CD14-positive monocyte (primary cell): ENCODE measurements at regions not wholly inside any gene's neighbourhood (a gene's known extent, or its start where the extent isn't known, plus 50 kb on each side); places are given as distances from the start of the nearest gene placed in this dataset.

Experiments
- DNase-seq, 3 donors: peaks; one replicate each; pipeline ENCODE4 v3.0.0-alpha.2; 2011 to 2022
- H2AFZ ChIP-seq: 2 replicates; pipeline ENCODE4 v1.6.0; 2012; ENCODE audit warnings: mild to moderate bottlenecking, low read depth, low read length, inconsistent platforms; ENCODE audit not compliant: insufficient read depth, poor library complexity, severe bottlenecking
- H3K27ac ChIP-seq, 2 donors: 1 replicate in 1 of 2; 2 replicates in 1 of 2; pipeline ENCODE4 v1.5.1; 2012 to 2013; ENCODE audit warnings: low read length in 2 of 2, control low read depth in 1 of 2, inconsistent platforms in 1 of 2, low read depth in 1 of 2, mild to moderate bottlenecking in 1 of 2
- H3K27me3 ChIP-seq, 2 donors: one replicate each; pipeline versions ENCODE4 v1.6.0 to v1.6.1; 2011 to 2013; ENCODE audit warnings: low read length in 2 of 2; ENCODE audit not compliant: control insufficient read depth in 2 of 2, insufficient read depth in 2 of 2
- H3K36me3 ChIP-seq, 2 donors: replicated peaks in 1 of 2; 1 replicate in 1 of 2; 2 replicates in 1 of 2; pipeline versions ENCODE4 v1.5.1 to v1.6.1; 2012 to 2013; ENCODE audit warnings: low read length in 2 of 2, control low read depth in 1 of 2, inconsistent platforms in 1 of 2, mild to moderate bottlenecking in 1 of 2; ENCODE audit not compliant: insufficient read depth in 2 of 2, control insufficient read depth in 1 of 2
- H3K4me1 ChIP-seq, 2 donors: 1 replicate in 1 of 2; 2 replicates in 1 of 2; pipeline versions ENCODE4 v1.5.1 to v1.6.1; 2012 to 2013; ENCODE audit warnings: low read length in 2 of 2, control low read depth in 1 of 2, inconsistent platforms in 1 of 2, mild to moderate bottlenecking in 1 of 2, moderate library complexity in 1 of 2; ENCODE audit not compliant: insufficient read depth in 2 of 2, control insufficient read depth in 1 of 2
- H3K4me2 ChIP-seq: replicated peaks from 2 replicates; pipeline ENCODE3; 2012; ENCODE audit warnings: low read length, moderate library complexity, mild to moderate bottlenecking; ENCODE audit not compliant: poor library complexity, severe bottlenecking; ENCODE audit errors: extremely low read depth
- H3K4me3 ChIP-seq, 3 experiments: fragments of 200-600 bp in 1 of 3; sonication (generic) in 1 of 3; replicated peaks in 1 of 3; 1 replicate in 2 of 3; 2 replicates in 1 of 3; pipeline ENCODE4 v1.5.1; 2011 to 2013; ENCODE audit warnings: low read length in 3 of 3, mild to moderate bottlenecking in 3 of 3, control low read depth in 2 of 3, low read depth in 2 of 3, inconsistent platforms in 1 of 3, moderate library complexity in 1 of 3
- H3K79me2 ChIP-seq: 2 replicates; pipeline ENCODE4 v1.6.0; 2012; ENCODE audit warnings: mild to moderate bottlenecking, control low read depth, inconsistent platforms, low read length, moderate library complexity; ENCODE audit not compliant: insufficient read depth
- H3K9ac ChIP-seq: 2 replicates; pipeline ENCODE4 v1.6.0; 2017; ENCODE audit warnings: low read length, mild to moderate bottlenecking; ENCODE audit not compliant: insufficient read depth, poor library complexity, severe bottlenecking
- H3K9me3 ChIP-seq, 2 donors: replicated peaks in 1 of 2; 1 replicate in 1 of 2; 2 replicates in 1 of 2; pipeline versions ENCODE4 v1.5.1 to v1.6.1; 2012 to 2013; ENCODE audit warnings: low read length in 2 of 2, control low read depth in 1 of 2; ENCODE audit not compliant: control insufficient read depth in 1 of 2, insufficient read depth in 1 of 2
- H4K20me1 ChIP-seq: 2 replicates; pipeline ENCODE4 v1.6.0; 2012; ENCODE audit warnings: mild to moderate bottlenecking, low read length, control low read depth, moderate library complexity; ENCODE audit not compliant: insufficient read depth
- H3K27ac Mint-ChIP-seq, 7 donors: one replicate each; pipeline ENCODE4 v1.8.0; 2020; ENCODE audit warnings: mild to moderate bottlenecking in 7 of 7, mixed read lengths in 7 of 7, moderate library complexity in 6 of 7, inconsistent platforms in 2 of 7
- H3K27me3 Mint-ChIP-seq, 3 donors: one replicate each; pipeline ENCODE4 v1.8.0; 2021 to 2022; ENCODE audit warnings: low read depth in 3 of 3, mild to moderate bottlenecking in 3 of 3, mixed read lengths in 3 of 3, moderate library complexity in 3 of 3, inconsistent platforms in 1 of 3
- H3K36me3 Mint-ChIP-seq, 2 donors: one replicate each; pipeline ENCODE4 v1.8.0; 2020; ENCODE audit warnings: mixed read lengths in 2 of 2, inconsistent platforms in 1 of 2, mild to moderate bottlenecking in 1 of 2
- H3K4me1 Mint-ChIP-seq: one replicate; pipeline ENCODE4 v1.8.0; 2020; ENCODE audit warnings: mild to moderate bottlenecking, mixed read lengths
- H3K4me3 Mint-ChIP-seq, 2 donors: one replicate each; pipeline ENCODE4 v1.8.0; 2020; ENCODE audit warnings: mild to moderate bottlenecking in 2 of 2, mixed read lengths in 2 of 2, moderate library complexity in 1 of 2
- H3K9me3 Mint-ChIP-seq, 7 donors: one replicate each; pipeline ENCODE4 v1.8.0; 2020 to 2022; ENCODE audit warnings: mixed read lengths in 7 of 7, mild to moderate bottlenecking in 6 of 7, moderate library complexity in 6 of 7, inconsistent platforms in 2 of 7
- WGBS: methylation state at CpG from one replicate; pipeline ENCODE4 v1.1.5; 2013; ENCODE audit warnings: missing lambda C conversion rate; ENCODE audit not compliant: insufficient coverage; 5-methylcytosine and 5-hydroxymethylcytosine counted together
- intact Hi-C, 2 donors: fragments of 100-400 bp; cut with micrococcal nuclease; formaldehyde crosslinking; loops; one replicate each; pipeline versions ENCODE4 v1.15.0 to v1.15.1; 2023
- TF ChIP-seq, protein P1 (sequence below): fragments of 200-600 bp; IDR thresholded peaks from one replicate; pipeline ENCODE4 v1.8.0; 2022; ENCODE audit warnings: antibody characterized with exemption, mild to moderate bottlenecking

DNA sequence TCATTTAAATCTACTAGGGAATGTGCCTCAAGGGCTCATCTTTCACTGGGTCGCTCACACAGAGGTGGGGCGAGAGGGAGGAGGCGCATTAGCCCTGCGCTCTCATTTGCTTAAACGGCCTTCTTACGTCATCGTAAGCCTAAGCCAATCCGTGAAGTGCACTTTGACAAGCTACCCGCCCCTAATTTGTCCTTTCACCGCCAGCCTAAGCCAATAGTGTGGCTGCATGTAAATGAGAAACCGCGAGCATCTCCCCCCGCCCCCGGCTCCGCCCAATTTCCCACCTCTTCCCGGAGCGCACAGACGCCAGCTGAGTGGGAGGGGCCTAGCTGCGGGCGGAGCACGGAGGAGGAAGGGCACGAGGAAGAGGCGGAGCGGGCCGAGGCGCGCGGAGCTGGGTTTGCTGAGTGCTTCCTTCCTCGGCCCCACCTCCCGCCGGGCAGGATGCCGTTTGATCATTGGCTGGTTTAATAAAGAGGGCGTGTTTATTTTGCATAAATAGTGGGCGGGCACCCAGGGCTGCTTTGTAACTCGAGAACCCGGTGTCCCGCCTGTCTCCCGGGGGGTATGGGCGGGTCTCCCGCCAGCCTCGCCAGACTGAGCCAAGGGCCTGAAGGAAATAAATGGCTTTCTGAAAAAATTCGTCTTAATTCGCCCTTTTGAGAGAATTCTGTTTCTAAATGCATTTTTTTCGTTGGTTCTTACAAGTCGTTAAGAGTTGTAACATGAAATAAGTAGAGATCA, 289.6 kb upstream of the NFE2L3 start:
- Mint-ChIP-seq H3K4me3 (peak overlapping the region in 1 of 2 donors; percentile 47), H3K9me3 (peaks cover 0 to 40% (median 9%) of the 10 kb centered on the region in 7 donors), H3K27me3 (peaks cover 19 to 25% (median 23%) of the 10 kb centered on the region in 3 donors), H3K27ac (peak overlapping the region in 1 of 7 donors; percentile 46), H3K4me1 (peaks cover 31% of the 10 kb centered on the region), H3K36me3 (peaks cover 25 to 28% of the 10 kb centered on the region in 2 donors)
- H3K27ac ChIP-seq, result no peak overlapping the region
- peaks cover 95 to 100% of the 10 kb centered on the region in 2 donors for H3K27me3 ChIP-seq
- no peaks in the 10 kb centered on the region for H3K36me3 ChIP-seq
- peaks cover 22% of the 10 kb centered on the region in 2 donors for H3K4me1 ChIP-seq
- no peaks in the 10 kb centered on the region for H3K79me2 ChIP-seq
- TF ChIP-seq, protein P1, sequence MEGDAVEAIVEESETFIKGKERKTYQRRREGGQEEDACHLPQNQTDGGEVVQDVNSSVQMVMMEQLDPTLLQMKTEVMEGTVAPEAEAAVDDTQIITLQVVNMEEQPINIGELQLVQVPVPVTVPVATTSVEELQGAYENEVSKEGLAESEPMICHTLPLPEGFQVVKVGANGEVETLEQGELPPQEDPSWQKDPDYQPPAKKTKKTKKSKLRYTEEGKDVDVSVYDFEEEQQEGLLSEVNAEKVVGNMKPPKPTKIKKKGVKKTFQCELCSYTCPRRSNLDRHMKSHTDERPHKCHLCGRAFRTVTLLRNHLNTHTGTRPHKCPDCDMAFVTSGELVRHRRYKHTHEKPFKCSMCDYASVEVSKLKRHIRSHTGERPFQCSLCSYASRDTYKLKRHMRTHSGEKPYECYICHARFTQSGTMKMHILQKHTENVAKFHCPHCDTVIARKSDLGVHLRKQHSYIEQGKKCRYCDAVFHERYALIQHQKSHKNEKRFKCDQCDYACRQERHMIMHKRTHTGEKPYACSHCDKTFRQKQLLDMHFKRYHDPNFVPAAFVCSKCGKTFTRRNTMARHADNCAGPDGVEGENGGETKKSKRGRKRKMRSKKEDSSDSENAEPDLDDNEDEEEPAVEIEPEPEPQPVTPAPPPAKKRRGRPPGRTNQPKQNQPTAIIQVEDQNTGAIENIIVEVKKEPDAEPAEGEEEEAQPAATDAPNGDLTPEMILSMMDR, result no peak
- peak overlapping the region; percentile 68 for H3K4me2 ChIP-seq
- no peaks in the 10 kb centered on the region for H4K20me1 ChIP-seq
- no peak overlapping the region for H3K9ac ChIP-seq
- H3K4me3 ChIP-seq, result peak overlapping the region in 2 of 3 experiments; percentile 6 to 69
- no peak overlapping the region for H2AFZ ChIP-seq
- peak; percentile 70 to 87 (median 75) for DNase-seq
- peaks cover 34 to 70% of the 10 kb centered on the region in 2 donors for H3K9me3 ChIP-seq
- WGBS, result 0% methylated on average over 33 of the region's 45 CpGs
- intact Hi-C loops, result loop anchor here (5.0 kb wide), 4 partner anchors 1290 to 1310 kb away; partner anchors contain the start of genes HOXA10 (in 1 of the 2), HOXA3 (in 1 of the 2), HOXA7 (in 1 of the 2) and HOXA9 (in 1 of the 2)

DNA sequence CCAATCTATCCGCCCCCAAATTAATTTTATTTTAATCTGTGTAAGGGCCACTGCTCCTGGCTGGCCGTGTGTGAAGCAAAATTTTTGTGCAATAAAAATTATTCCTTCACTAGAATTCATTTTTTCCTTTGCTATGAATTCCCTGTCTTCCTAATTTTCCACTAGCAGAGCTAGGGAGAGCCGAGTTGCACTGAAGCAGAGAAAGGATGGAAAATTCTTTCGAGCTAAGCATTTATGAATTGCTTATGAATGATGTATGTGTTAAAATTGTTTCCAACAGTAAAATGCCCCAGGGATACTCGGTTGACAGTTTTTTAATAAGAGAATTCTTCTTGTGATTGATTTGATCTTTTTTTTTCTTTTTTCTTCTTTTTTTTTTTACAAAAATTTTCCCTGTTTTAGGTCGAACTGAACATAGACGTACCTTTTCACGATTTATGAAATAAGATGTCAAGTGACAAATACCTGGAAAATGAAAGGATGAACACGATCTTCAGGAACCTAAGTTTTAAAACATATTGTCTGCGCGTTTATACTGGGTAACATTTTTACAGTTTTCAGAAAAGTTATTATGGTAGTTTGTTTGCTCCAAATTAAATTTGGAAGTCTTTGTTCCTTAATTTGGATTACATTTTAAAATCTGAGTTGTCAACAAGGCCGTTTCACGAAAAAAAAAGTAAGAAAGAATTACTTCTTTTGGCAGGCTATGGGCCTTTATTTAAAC, 288.8 kb upstream of the NFE2L3 start:
- TF ChIP-seq, protein P1, result no peak
- Histone ChIP-seq H3K9ac (no peak overlapping the region), H4K20me1 (no peaks in the 10 kb centered on the region), H2AFZ (no peak overlapping the region), H3K79me2 (no peaks in the 10 kb centered on the region), H3K27me3 (peaks cover 95 to 100% of the 10 kb centered on the region in 2 donors), H3K27ac (no peak overlapping the region), H3K4me3 (peak overlapping the region in 2 of 3 experiments; percentile 6 to 69), H3K9me3 (peaks cover 27 to 62% of the 10 kb centered on the region in 2 donors), H3K36me3 (no peaks in the 10 kb centered on the region), H3K4me1 (peaks cover 15 to 16% of the 10 kb centered on the region in 2 donors), H3K4me2 (peak overlapping the region; percentile 68)
- no peak overlapping the region for H3K4me3 Mint-ChIP-seq
- H3K36me3 Mint-ChIP-seq, result peaks cover 25 to 28% of the 10 kb centered on the region in 2 donors
- peaks cover 26 to 31% (median 29%) of the 10 kb centered on the region in 3 donors for H3K27me3 Mint-ChIP-seq
- peaks cover 0 to 40% (median 9%) of the 10 kb centered on the region in 7 donors for H3K9me3 Mint-ChIP-seq
- H3K27ac Mint-ChIP-seq, result no peak overlapping the region
- 0% methylated on average over 2 of the region's 13 CpGs for WGBS
- H3K4me1 Mint-ChIP-seq, result peaks cover 31% of the 10 kb centered on the region
- no peak for DNase-seq
- intact Hi-C loops, result loop anchor here (5.0 kb wide), 4 partner anchors 1289 to 1309 kb away; partner anchors contain the start of genes HOXA10 (in 1 of the 2), HOXA3 (in 1 of the 2), HOXA7 (in 1 of the 2) and HOXA9 (in 1 of the 2)
